ENCODE measurements at regions not wholly inside any gene's neighbourhood (a gene's known extent, or its start where the extent isn't known, plus 50 kb on each side); places are given as distances from the start of the nearest gene placed in this dataset.

DNA sequence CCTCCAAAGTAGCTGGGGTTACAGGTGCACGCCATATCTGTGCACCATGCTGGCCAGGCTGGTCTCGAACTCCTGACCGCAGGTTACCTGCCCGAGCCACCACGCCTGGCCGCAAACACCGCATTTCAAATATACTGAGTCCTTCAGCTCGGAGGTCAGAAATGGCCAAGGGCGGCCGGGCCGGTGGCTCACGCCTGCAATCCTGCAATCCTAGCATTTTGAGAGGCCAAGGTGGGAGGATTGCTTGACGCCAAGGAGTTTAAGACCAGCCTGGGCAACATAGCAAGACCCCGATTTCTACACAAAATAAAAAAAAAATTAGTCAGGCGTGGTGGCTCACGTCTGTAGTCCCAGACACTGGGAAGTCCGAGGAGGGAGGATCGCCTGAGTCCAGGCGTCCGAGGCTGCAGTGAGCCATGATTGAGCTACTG is 71.9 kb upstream of the PPP2R3B start:
- POLR2A ChIA-PET: no interaction called here
- no peak overlapping the region for H3K27ac ChIP-seq (ENCODE audit: low read depth in 1 of 2, low read length in 2 of 2)
- CTCF ChIA-PET: no interaction called here
- no peak for TF ChIP-seq CTCF (IDR thresholded peaks at IDR 0.05)
- peaks cover 24% of the 10 kb centered on the region for H3K27me3 Mint-ChIP-seq
- no peak overlapping the region for H3K4me3 Mint-ChIP-seq
- peaks cover 0 to 43% of the 10 kb centered on the region in 2 experiments for H3K9me3 ChIP-seq (ENCODE audit: control insufficient read depth in 1 of 2, insufficient read depth in 1 of 2, low read length in 2 of 2)
- H3K4me3 ChIP-seq (ENCODE audit: low read length): no peak overlapping the region
- no peak for DNase-seq
- H3K36me3 ChIP-seq (ENCODE audit: insufficient read depth, low read length): no peaks in the 10 kb centered on the region
- H3K4me1 Mint-ChIP-seq (ENCODE audit: low read depth): no peaks in the 10 kb centered on the region
- intact Hi-C loops (cut with DNase I, micrococcal nuclease): no loop called here
- peaks cover 2% of the 10 kb centered on the region for H3K9me3 Mint-ChIP-seq
- no peaks in the 10 kb centered on the region for H3K36me3 Mint-ChIP-seq (ENCODE audit: low read depth)
- ATAC-seq (ENCODE audit: poor library complexity): no peak
- H3K27me3 ChIP-seq (ENCODE audit: control insufficient read depth in 1 of 2, insufficient read depth in 2 of 2, low read length in 2 of 2): peaks cover 0 to 5% of the 10 kb centered on the region in 2 experiments
- H3K4me1 ChIP-seq (ENCODE audit: insufficient read depth, low read length): no peaks in the 10 kb centered on the region
- no peak overlapping the region for H3K27ac Mint-ChIP-seq

DNA sequence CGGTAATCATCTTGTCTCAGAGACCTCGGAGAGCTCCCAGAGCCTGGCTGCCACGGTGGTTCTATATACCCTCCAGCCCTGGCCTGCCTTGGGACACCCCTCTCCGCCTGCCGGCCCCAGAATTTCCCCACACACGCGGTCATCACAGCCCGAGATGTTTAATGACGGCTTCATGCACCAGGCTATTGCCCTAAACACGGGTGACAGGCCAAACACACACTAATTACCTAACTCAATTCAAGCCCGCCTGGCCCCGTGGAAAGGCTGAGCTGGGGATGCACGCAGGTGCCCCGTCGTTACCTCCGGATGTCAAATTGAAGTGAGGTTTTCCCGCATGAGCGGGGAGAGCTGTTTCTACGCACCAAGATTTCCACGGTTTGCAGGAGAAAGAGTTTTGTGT is 72.9 kb upstream of the PPP2R3B start:
- H3K4me3 Mint-ChIP-seq: no peak overlapping the region
- ChIA-PET CTCF (no interaction called here), POLR2A (no interaction called here)

GRCh38 chrX:460116-460515 is 73.4 kb upstream of the PPP2R3B start:
- H3K36me3 Mint-ChIP-seq (ENCODE audit: low read depth): no peaks in the 10 kb centered on the region
- H3K27me3 Mint-ChIP-seq: peaks cover 24% of the 10 kb centered on the region
- H3K4me3 ChIP-seq (ENCODE audit: low read length): no peak overlapping the region
- POLR2A ChIA-PET: no interaction called here
- H3K9me3 Mint-ChIP-seq: peaks cover 2% of the 10 kb centered on the region
- TF ChIP-seq CTCF (IDR thresholded peaks at IDR 0.05): no peak
- H3K36me3 ChIP-seq (ENCODE audit: insufficient read depth, low read length): no peaks in the 10 kb centered on the region
- H3K27me3 ChIP-seq (ENCODE audit: control insufficient read depth in 1 of 2, insufficient read depth in 2 of 2, low read length in 2 of 2): peaks cover 0 to 5% of the 10 kb centered on the region in 2 experiments
- no peaks in the 10 kb centered on the region for H3K4me1 Mint-ChIP-seq (ENCODE audit: low read depth)
- H3K4me3 Mint-ChIP-seq: no peak overlapping the region
- no peaks in the 10 kb centered on the region for H3K4me1 ChIP-seq (ENCODE audit: insufficient read depth, low read length)
- DNase-seq (no peak), ATAC-seq (ENCODE audit: poor library complexity) (no peak)
- H3K27ac ChIP-seq (ENCODE audit: low read depth in 1 of 2, low read length in 2 of 2): no peak overlapping the region
- intact Hi-C loops (cut with DNase I, micrococcal nuclease): no loop called here
- H3K9me3 ChIP-seq (ENCODE audit: control insufficient read depth in 1 of 2, insufficient read depth in 1 of 2, low read length in 2 of 2): peaks cover 0 to 37% of the 10 kb centered on the region in 2 experiments
- H3K27ac Mint-ChIP-seq: no peak overlapping the region
- CTCF ChIA-PET: no interaction called here

More for the DNA sequence above, 72.9 kb upstream of the PPP2R3B start:
- Histone ChIP-seq H3K27ac (ENCODE audit: low read depth in 1 of 2, low read length in 2 of 2) (no peak overlapping the region), H3K4me3 (ENCODE audit: low read length) (no peak overlapping the region), H3K4me1 (ENCODE audit: insufficient read depth, low read length) (no peaks in the 10 kb centered on the region), H3K36me3 (ENCODE audit: insufficient read depth, low read length) (no peaks in the 10 kb centered on the region), H3K27me3 (ENCODE audit: control insufficient read depth in 1 of 2, insufficient read depth in 2 of 2, low read length in 2 of 2) (peaks cover 0 to 5% of the 10 kb centered on the region in 2 experiments), H3K9me3 (ENCODE audit: control insufficient read depth in 1 of 2, insufficient read depth in 1 of 2, low read length in 2 of 2) (peaks cover 0 to 39% of the 10 kb centered on the region in 2 experiments)
- Mint-ChIP-seq H3K9me3 (peaks cover 2% of the 10 kb centered on the region), H3K27ac (no peak overlapping the region), H3K36me3 (ENCODE audit: low read depth) (no peaks in the 10 kb centered on the region), H3K27me3 (peaks cover 24% of the 10 kb centered on the region), H3K4me1 (ENCODE audit: low read depth) (no peaks in the 10 kb centered on the region)
- intact Hi-C loops (cut with DNase I, micrococcal nuclease): no loop called here
- no peak for TF ChIP-seq CTCF (IDR thresholded peaks at IDR 0.05)
- ATAC-seq (ENCODE audit: poor library complexity) (no peak), DNase-seq (no peak)

Data from CD4-positive, alpha-beta T cell (primary cell).